ENCODE measurements at regions not wholly inside any gene's neighbourhood (a gene's known extent, or its start where the extent isn't known, plus 50 kb on each side); places are given as distances from the start of the nearest gene placed in this dataset.

DNA sequence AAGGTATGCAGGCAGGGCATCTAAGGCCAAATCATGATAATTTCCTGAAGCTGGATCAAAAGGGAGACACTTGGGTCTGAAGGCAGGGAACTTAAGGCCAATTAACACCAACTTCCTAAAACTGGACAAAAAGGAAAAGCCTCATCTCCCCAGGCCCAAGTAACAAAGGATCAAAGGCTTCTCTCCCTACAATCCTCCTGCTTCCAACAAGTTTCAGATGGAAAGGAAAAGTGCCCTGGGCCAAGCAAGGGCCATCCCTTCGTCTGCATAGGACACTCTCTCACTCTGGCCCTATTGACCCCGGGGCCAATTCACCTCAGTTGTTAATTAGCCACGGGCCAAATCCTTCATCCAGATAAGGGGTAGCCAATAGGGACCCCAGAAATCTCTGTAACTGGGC is 1335.8 kb upstream of the CDH2 start:
- TF ChIP-seq, protein P1, sequence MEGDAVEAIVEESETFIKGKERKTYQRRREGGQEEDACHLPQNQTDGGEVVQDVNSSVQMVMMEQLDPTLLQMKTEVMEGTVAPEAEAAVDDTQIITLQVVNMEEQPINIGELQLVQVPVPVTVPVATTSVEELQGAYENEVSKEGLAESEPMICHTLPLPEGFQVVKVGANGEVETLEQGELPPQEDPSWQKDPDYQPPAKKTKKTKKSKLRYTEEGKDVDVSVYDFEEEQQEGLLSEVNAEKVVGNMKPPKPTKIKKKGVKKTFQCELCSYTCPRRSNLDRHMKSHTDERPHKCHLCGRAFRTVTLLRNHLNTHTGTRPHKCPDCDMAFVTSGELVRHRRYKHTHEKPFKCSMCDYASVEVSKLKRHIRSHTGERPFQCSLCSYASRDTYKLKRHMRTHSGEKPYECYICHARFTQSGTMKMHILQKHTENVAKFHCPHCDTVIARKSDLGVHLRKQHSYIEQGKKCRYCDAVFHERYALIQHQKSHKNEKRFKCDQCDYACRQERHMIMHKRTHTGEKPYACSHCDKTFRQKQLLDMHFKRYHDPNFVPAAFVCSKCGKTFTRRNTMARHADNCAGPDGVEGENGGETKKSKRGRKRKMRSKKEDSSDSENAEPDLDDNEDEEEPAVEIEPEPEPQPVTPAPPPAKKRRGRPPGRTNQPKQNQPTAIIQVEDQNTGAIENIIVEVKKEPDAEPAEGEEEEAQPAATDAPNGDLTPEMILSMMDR (IDR thresholded peaks at IDR 0.05; ENCODE audit: poor library complexity): no peak
- TF ChIP-seq EZH2phosphoT487 (IDR thresholded peaks at IDR 0.05; ENCODE audit: low read depth, severe bottlenecking, unreplicated experiment): no peak
- no peak for TF ChIP-seq EZH2 (IDR thresholded peaks at IDR 0.05; ENCODE audit: borderline replicate concordance)

All from hepatocyte (in vitro differentiated cells).